Lower leg skin (tissue), 3 donors: ENCODE measurements at regions not wholly inside any gene's neighbourhood (a gene's known extent, or its start where the extent isn't known, plus 50 kb on each side); places are given as distances from the start of the nearest gene placed in this dataset.
"Not testable (repeated sequence)": the region's sequence is repeated elsewhere in the genome, so short reads cannot be mapped to it uniquely, and the experiment has no call there.

Source experiments
- POLR2A ChIP-seq, 2 donors: fragments of 450-650 bp; IDR thresholded peaks; one replicate each; pipeline ENCODE4 v1.6.1; 2016 to 2017; ENCODE audit warnings: antibody characterized with exemption in 2 of 2, mild to moderate bottlenecking in 1 of 2, moderate library complexity in 1 of 2
- TF ChIP-seq, protein P1 (sequence below), 3 donors: fragments of 450-650 bp; IDR thresholded peaks; one replicate each; pipeline ENCODE4 v1.5.1; 2016; ENCODE audit warnings: antibody characterized with exemption in 3 of 3, mild to moderate bottlenecking in 3 of 3, moderate library complexity in 2 of 3

DNA sequence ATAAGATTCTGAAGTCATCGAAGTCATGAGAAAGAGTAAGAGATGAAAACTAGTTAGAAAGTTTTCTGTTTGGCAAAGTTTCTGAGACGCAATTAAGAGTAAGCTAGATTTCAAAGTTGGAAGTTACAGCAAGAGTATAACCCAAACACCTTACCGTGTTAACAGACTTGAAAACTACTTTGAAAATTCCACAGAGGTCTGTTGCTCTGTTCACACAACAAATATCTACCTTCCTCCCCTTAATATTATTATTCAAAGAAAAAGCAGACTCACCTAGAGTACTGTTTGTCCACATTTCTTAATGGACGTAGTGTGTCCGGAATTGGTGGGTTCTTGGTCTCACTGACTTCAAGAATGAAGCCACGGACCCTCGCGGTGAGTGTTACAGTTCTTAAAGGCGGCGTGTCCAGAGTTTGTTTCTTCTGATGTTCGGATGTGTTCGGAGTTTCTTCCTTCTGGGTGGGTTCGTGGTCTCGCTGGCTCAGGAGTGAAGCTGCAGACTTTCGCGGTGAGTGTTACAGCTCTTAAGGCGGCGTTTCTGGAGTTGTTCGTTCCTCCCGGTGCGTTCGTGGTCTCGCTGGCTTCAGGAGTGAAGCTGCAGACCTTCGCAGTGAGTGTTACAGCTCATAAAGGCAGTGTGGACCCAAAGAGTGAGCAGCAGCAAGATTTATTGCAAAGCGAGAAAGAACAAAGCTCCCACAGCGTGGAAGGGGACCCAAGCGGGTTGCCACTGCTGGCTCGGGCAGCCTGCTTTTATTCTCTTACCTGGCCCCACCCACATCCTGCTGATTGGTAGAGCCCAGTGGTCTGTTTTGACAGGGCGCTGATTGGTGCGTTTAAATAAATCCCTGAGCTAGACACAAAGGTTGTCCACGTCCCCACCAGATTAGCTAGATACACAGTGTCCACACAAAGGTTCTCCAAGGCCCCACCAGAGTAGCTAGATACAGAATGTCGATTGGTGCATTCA lies 165.1 kb upstream of the TEX13C start:
- not testable (repeated sequence) for TF ChIP-seq POLR2A (IDR thresholded peaks at IDR 0.05)
- TF ChIP-seq, protein P1, sequence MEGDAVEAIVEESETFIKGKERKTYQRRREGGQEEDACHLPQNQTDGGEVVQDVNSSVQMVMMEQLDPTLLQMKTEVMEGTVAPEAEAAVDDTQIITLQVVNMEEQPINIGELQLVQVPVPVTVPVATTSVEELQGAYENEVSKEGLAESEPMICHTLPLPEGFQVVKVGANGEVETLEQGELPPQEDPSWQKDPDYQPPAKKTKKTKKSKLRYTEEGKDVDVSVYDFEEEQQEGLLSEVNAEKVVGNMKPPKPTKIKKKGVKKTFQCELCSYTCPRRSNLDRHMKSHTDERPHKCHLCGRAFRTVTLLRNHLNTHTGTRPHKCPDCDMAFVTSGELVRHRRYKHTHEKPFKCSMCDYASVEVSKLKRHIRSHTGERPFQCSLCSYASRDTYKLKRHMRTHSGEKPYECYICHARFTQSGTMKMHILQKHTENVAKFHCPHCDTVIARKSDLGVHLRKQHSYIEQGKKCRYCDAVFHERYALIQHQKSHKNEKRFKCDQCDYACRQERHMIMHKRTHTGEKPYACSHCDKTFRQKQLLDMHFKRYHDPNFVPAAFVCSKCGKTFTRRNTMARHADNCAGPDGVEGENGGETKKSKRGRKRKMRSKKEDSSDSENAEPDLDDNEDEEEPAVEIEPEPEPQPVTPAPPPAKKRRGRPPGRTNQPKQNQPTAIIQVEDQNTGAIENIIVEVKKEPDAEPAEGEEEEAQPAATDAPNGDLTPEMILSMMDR (IDR thresholded peaks at IDR 0.05), result not testable (repeated sequence)
